ENCODE measurements at regions not wholly inside any gene's neighbourhood (a gene's known extent, or its start where the extent isn't known, plus 50 kb on each side); places are given as distances from the start of the nearest gene placed in this dataset.

DNA sequence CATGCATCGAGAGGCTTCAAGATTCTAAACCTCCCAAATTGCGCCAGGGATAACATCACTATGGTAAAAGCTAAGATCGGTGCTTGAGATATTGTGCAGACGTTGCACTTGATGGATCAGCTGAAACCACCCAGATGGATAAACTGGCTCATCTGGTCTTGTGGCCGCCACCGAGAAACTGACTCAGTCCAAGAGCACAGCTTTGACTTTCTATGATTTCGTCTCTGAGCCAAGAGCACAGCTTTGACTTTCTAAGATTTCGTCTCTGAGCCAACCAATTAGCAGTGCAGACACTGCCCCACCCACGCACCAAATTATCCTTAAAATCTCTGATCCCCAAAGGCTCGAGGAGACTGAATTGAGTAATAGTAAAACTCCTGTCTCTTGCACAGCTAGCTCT lies 687.2 kb downstream of the FAM133A start:
- Histone ChIP-seq H3K4me1 (ENCODE audit: control insufficient read depth in 5 of 5, insufficient read depth in 5 of 5, low read length in 5 of 5) (no peaks in the 10 kb centered on the region), H3K27ac (ENCODE audit: low read depth in 1 of 2, low read length in 1 of 2) (no peak overlapping the region), H3K9me3 (ENCODE audit: control insufficient read depth in 4 of 4, insufficient read depth in 3 of 4, low read length in 3 of 4) (no peaks in the 10 kb centered on the region), H3K4me3 (no peak overlapping the region), H3K36me3 (ENCODE audit: control insufficient read depth in 4 of 4, insufficient read depth in 4 of 4, low read length in 4 of 4) (no peaks in the 10 kb centered on the region), H3K27me3 (ENCODE audit: control insufficient read depth in 3 of 3, insufficient read depth in 3 of 3, low read length in 2 of 3) (no peaks in the 10 kb centered on the region), H3K9ac (ENCODE audit: insufficient read depth in 1 of 2, low read length in 2 of 2) (no peak overlapping the region)
- DNase-seq = no peak
- WGBS, 2 donors = 82 to 87% methylated on average over 10 of the region's 10 CpGs
- TF ChIP-seq, protein P1, sequence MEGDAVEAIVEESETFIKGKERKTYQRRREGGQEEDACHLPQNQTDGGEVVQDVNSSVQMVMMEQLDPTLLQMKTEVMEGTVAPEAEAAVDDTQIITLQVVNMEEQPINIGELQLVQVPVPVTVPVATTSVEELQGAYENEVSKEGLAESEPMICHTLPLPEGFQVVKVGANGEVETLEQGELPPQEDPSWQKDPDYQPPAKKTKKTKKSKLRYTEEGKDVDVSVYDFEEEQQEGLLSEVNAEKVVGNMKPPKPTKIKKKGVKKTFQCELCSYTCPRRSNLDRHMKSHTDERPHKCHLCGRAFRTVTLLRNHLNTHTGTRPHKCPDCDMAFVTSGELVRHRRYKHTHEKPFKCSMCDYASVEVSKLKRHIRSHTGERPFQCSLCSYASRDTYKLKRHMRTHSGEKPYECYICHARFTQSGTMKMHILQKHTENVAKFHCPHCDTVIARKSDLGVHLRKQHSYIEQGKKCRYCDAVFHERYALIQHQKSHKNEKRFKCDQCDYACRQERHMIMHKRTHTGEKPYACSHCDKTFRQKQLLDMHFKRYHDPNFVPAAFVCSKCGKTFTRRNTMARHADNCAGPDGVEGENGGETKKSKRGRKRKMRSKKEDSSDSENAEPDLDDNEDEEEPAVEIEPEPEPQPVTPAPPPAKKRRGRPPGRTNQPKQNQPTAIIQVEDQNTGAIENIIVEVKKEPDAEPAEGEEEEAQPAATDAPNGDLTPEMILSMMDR (IDR thresholded peaks at IDR 0.05; ENCODE audit: control extremely low read depth, extremely low read depth) = no peak
- no peak for ATAC-seq (ENCODE audit: insufficient read depth, low FRiP score)

DNA sequence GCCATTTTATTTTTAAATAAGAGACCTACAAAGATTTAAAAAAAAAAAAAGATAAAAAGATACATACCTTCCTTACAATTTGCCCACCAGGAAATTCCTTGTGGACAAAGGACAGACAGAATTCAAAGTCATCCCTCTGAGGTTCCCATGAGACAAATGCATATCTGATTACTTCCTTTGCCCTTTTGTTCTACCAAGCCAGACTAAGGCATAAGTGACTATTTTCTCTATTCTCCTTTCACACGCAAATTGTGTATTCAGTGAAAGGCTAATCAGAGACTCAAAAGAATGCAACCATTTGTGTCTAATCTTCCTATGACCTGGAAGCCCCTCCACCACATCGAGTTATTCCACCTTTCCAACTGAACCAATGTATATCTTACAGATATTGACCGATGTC lies 691.7 kb downstream of the FAM133A start:
- TF ChIP-seq, protein P1 (IDR thresholded peaks at IDR 0.05; ENCODE audit: control extremely low read depth, extremely low read depth) = no peak
- Histone ChIP-seq H3K4me1 (ENCODE audit: control insufficient read depth in 5 of 5, insufficient read depth in 5 of 5, low read length in 5 of 5) (no peaks in the 10 kb centered on the region), H3K27ac (ENCODE audit: low read depth in 1 of 2, low read length in 1 of 2) (no peak overlapping the region), H3K9ac (ENCODE audit: insufficient read depth in 1 of 2, low read length in 2 of 2) (no peak overlapping the region), H3K4me3 (no peak overlapping the region), H3K27me3 (ENCODE audit: control insufficient read depth in 3 of 3, insufficient read depth in 3 of 3, low read length in 2 of 3) (peaks cover 0 to 4% (median 0%) of the 10 kb centered on the region in 3 donors), H3K36me3 (ENCODE audit: control insufficient read depth in 4 of 4, insufficient read depth in 4 of 4, low read length in 4 of 4) (no peaks in the 10 kb centered on the region), H3K9me3 (ENCODE audit: control insufficient read depth in 4 of 4, insufficient read depth in 3 of 4, low read length in 3 of 4) (peaks cover 0 to 11% (median 3%) of the 10 kb centered on the region in 4 donors)
- 86 to 90% methylated on average over 3 of the region's 3 CpGs for WGBS, 2 donors
- DNase-seq = no peak
- ATAC-seq (ENCODE audit: insufficient read depth, low FRiP score) = no peak

DNA sequence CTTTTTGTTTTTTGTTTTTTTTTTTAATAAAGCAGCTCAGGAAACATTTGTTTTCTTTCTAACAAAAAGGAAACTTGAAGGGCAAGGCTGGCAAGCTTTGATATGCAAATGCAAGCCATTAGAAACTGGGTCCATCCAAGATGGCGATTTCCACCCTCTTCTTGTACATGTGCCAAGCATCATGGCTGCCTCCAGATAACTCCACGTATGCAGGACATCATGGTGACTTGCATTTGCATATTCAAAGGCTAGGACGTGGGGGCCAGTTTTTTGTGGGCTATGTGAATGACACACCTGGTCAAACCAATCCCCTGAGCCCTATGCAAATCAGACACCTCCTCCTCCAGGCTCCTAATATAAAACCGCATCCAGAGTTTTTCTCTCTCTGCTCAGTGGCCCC lies 692.6 kb downstream of the FAM133A start:
- whole genome bisulfite sequencing, 2 donors = 70 to 80% methylated on average over 4 of the region's 4 CpGs
- Histone ChIP-seq H3K9me3 (ENCODE audit: control insufficient read depth in 4 of 4, insufficient read depth in 3 of 4, low read length in 3 of 4) (peaks cover 0 to 11% (median 3%) of the 10 kb centered on the region in 4 donors), H3K36me3 (ENCODE audit: control insufficient read depth in 4 of 4, insufficient read depth in 4 of 4, low read length in 4 of 4) (no peaks in the 10 kb centered on the region), H3K4me3 (no peak overlapping the region), H3K9ac (ENCODE audit: insufficient read depth in 1 of 2, low read length in 2 of 2) (no peak overlapping the region), H3K4me1 (ENCODE audit: control insufficient read depth in 5 of 5, insufficient read depth in 5 of 5, low read length in 5 of 5) (no peaks in the 10 kb centered on the region), H3K27me3 (ENCODE audit: control insufficient read depth in 3 of 3, insufficient read depth in 3 of 3, low read length in 2 of 3) (peaks cover 0 to 4% (median 0%) of the 10 kb centered on the region in 3 donors), H3K27ac (ENCODE audit: low read depth in 1 of 2, low read length in 1 of 2) (no peak overlapping the region)
- DNase-seq (no peak), ATAC-seq (ENCODE audit: insufficient read depth, low FRiP score) (no peak)
- TF ChIP-seq, protein P1 (IDR thresholded peaks at IDR 0.05; ENCODE audit: control extremely low read depth, extremely low read depth) = no peak

DNA sequence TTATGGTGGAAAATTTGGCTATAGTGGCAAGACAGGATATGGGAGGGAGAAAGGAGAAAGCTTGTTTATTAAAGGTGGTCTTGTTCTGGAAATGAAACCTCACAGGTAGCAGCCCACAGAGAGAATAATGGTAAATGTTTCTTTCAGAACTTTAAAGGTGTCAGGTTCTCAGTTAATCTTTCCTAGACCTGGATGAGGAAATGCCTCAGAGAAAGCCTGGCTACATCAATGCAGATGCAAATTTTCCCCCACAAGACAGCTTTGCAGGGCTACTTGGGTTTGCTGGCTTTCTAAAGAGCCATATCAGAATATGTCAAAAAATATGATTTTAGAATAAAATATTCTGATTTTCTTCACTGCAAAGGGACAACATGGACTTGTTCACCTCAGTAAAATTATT lies 715.0 kb downstream of the FAM133A start:
- H3K27ac ChIP-seq (ENCODE audit: low read depth in 1 of 2, low read length in 1 of 2) = no peak overlapping the region
- ATAC-seq (ENCODE audit: insufficient read depth, low FRiP score) (no peak), DNase-seq (no peak)
- no peak overlapping the region for H3K9ac ChIP-seq (ENCODE audit: insufficient read depth in 1 of 2, low read length in 2 of 2)
- TF ChIP-seq, protein P1 (IDR thresholded peaks at IDR 0.05; ENCODE audit: control extremely low read depth, extremely low read depth) = no peak
- H3K36me3 ChIP-seq (ENCODE audit: control insufficient read depth in 4 of 4, insufficient read depth in 4 of 4, low read length in 4 of 4) = no peaks in the 10 kb centered on the region
- no peaks in the 10 kb centered on the region for H3K9me3 ChIP-seq (ENCODE audit: control insufficient read depth in 4 of 4, insufficient read depth in 3 of 4, low read length in 3 of 4)
- H3K4me3 ChIP-seq = no peak overlapping the region
- no peaks in the 10 kb centered on the region for H3K4me1 ChIP-seq (ENCODE audit: control insufficient read depth in 5 of 5, insufficient read depth in 5 of 5, low read length in 5 of 5)
- peaks cover 0 to 4% (median 0%) of the 10 kb centered on the region in 3 donors for H3K27me3 ChIP-seq (ENCODE audit: control insufficient read depth in 3 of 3, insufficient read depth in 3 of 3, low read length in 2 of 3)

All from lung (tissue), 11 donors.